ENCODE measurements at regions not wholly inside any gene's neighbourhood (a gene's known extent, or its start where the extent isn't known, plus 50 kb on each side); places are given as distances from the start of the nearest gene placed in this dataset.
A peak's percentile ranks its signal among the peaks of the same experiment; 100 is the strongest.

- TF ChIP-seq CTCF (IDR thresholded peaks at IDR 0.05): no peak
- TF ChIP-seq POLR2A (IDR thresholded peaks at IDR 0.05): no peak
- intact Hi-C loops (cut with DNase I; ENCODE audit: low total_unique reads): no loop called here
- no peak overlapping the region for H3K4me3 ChIP-seq (ENCODE audit: low read depth, poor library complexity, severe bottlenecking)
- WGBS, 2 donors: 88 to 91% methylated on average over 11 of the region's 11 CpGs
- peak in 1 of 2 donors; percentile 25 for DNase-seq (ENCODE audit: low spot score in 2 of 2)
Measured at GRCh38 chr5:3518051-3518450, 77.6 kb upstream of the IRX1 start.

- 67 to 68% methylated on average over 9 of the region's 9 CpGs for WGBS, 2 donors
- no peak overlapping the region for H3K4me3 ChIP-seq (ENCODE audit: low read depth, poor library complexity, severe bottlenecking)
- intact Hi-C loops (cut with DNase I; ENCODE audit: low total_unique reads): no loop called here
- DNase-seq (ENCODE audit: low spot score in 2 of 2): peak in 1 of 2 donors; percentile 3
- TF ChIP-seq CTCF (IDR thresholded peaks at IDR 0.05) (no peak), POLR2A (IDR thresholded peaks at IDR 0.05) (no peak)
Measured at GRCh38 chr5:3517348-3517747, 78.3 kb upstream of the IRX1 start.

GRCh38 chr5:3512361-3513095 lies 83.1 kb upstream of the IRX1 start:
- no peak overlapping the region for H3K4me3 ChIP-seq (ENCODE audit: low read depth, poor library complexity, severe bottlenecking)
- intact Hi-C loops (cut with DNase I; ENCODE audit: low total_unique reads): no loop called here
- WGBS, 2 donors: 61 to 72% methylated on average over 13 of the region's 13 CpGs
- DNase-seq (ENCODE audit: low spot score in 2 of 2): no peak
- TF ChIP-seq POLR2A (IDR thresholded peaks at IDR 0.05): no peak
- TF ChIP-seq CTCF (IDR thresholded peaks at IDR 0.05): no peak

- no peak overlapping the region for H3K4me3 ChIP-seq (ENCODE audit: low read depth, poor library complexity, severe bottlenecking)
- TF ChIP-seq POLR2A (IDR thresholded peaks at IDR 0.05): no peak
- TF ChIP-seq CTCF (IDR thresholded peaks at IDR 0.05): no peak
- 43 to 46% methylated on average over 7 of the region's 7 CpGs for WGBS, 2 donors
- intact Hi-C loops (cut with DNase I; ENCODE audit: low total_unique reads): loop anchor here (1.0 kb wide), 1 partner anchor 34 kb away; no protein-coding TSS in a partner anchor
- DNase-seq (ENCODE audit: low spot score in 2 of 2): no peak
Measured at GRCh38 chr5:3511934-3512333, 83.7 kb upstream of the IRX1 start.

- no peak overlapping the region for H3K4me3 ChIP-seq (ENCODE audit: low read depth, poor library complexity, severe bottlenecking)
- 70 to 78% methylated on average over 9 of the region's 9 CpGs for WGBS, 2 donors
- no peak for DNase-seq (ENCODE audit: low spot score in 2 of 2)
- no peak for TF ChIP-seq CTCF (IDR thresholded peaks at IDR 0.05)
- TF ChIP-seq POLR2A (IDR thresholded peaks at IDR 0.05): no peak
- intact Hi-C loops (cut with DNase I; ENCODE audit: low total_unique reads): loop anchor here (1.0 kb wide), 1 partner anchor 35 kb away; no protein-coding TSS in a partner anchor
Measured at GRCh38 chr5:3511519-3511918, 84.1 kb upstream of the IRX1 start.

Data from lower leg skin (tissue), 4 donors.